Peyer's patch (tissue), 4 donors: ENCODE measurements at regions not wholly inside any gene's neighbourhood (a gene's known extent, or its start where the extent isn't known, plus 50 kb on each side); places are given as distances from the start of the nearest gene placed in this dataset.
"Not testable (repeated sequence)": the region's sequence is repeated elsewhere in the genome, so short reads cannot be mapped to it uniquely, and the experiment has no call there.

ENCODE experiments used
- CTCF ChIP-seq, 6 experiments: fragments of 450-650 bp in 4 of 6; fragments of 200-600 bp in 2 of 6; sonication (generic) in 1 of 6; IDR thresholded peaks; one replicate each; pipeline ENCODE4 v1.5.1; 2017 to 2019; ENCODE audit warnings: antibody characterized with exemption in 6 of 6, mild to moderate bottlenecking in 3 of 6, moderate library complexity in 1 of 6
- POLR2A ChIP-seq, 2 donors: fragments of 450-650 bp; IDR thresholded peaks; one replicate each; pipeline ENCODE4 v1.5.1; 2017; ENCODE audit warnings: antibody characterized with exemption in 2 of 2, mild to moderate bottlenecking in 2 of 2, moderate library complexity in 2 of 2

- TF ChIP-seq POLR2A, CTCF (IDR thresholded peaks at IDR 0.05): not testable (repeated sequence)
These were observed 1313.2 kb upstream of the CDH18 start for GRCh38 chr5:21301205-21301604.
